WTC11 (cell line): ENCODE measurements at regions not wholly inside any gene's neighbourhood (a gene's known extent, or its start where the extent isn't known, plus 50 kb on each side); places are given as distances from the start of the nearest gene placed in this dataset.

Source experiments
- ATAC-seq: fragments of 200-7000 bp; cut with Tn5 transposase; 2 replicates; pipeline ENCODE4 v1.10.0; 2021; ENCODE audit warnings: mild to moderate bottlenecking, moderate library complexity
- CTCF ChIA-PET: fragments of 300-600 bp; sonication (Branson Sonifier 250); formaldehyde crosslinking; loops from one replicate; lab custom pipeline; 2021; ENCODE audit warnings: antibody characterized with exemption; lab: Charles Lee
- POLR2A ChIA-PET: fragments of 350-600 bp; sonication (Branson Sonifier 250); formaldehyde crosslinking; loops from one replicate; lab custom pipeline; 2021; ENCODE audit warnings: antibody characterized with exemption; lab: Charles Lee
- DNase-seq: peaks from one replicate; pipeline ENCODE4 v3.0.0; 2021; ENCODE audit warnings: low spot score
- H3K27ac Mint-ChIP-seq: 2 replicates; pipeline ENCODE4 v1.8.0; 2021; ENCODE audit warnings: mixed read lengths
- H3K27me3 Mint-ChIP-seq: 2 replicates; pipeline ENCODE4 v1.8.0; 2021; ENCODE audit warnings: low read depth, mild to moderate bottlenecking, moderate library complexity, mixed read lengths
- H3K36me3 Mint-ChIP-seq: 2 replicates; pipeline ENCODE4 v1.8.0; 2021; ENCODE audit warnings: mixed read lengths
- H3K4me1 Mint-ChIP-seq: 2 replicates; pipeline ENCODE4 v1.8.0; 2022; ENCODE audit warnings: mixed read lengths
- H3K4me3 Mint-ChIP-seq: 2 replicates; pipeline ENCODE4 v1.8.0; 2021; ENCODE audit warnings: mild to moderate bottlenecking, moderate library complexity, mixed read lengths
- H3K9me3 Mint-ChIP-seq: 2 replicates; pipeline ENCODE4 v1.8.0; 2021; ENCODE audit warnings: mixed read lengths
- ATF3 ChIP-seq: sonication (generic); formaldehyde crosslinking; conservative IDR thresholded peaks from 2 replicates; pipeline ENCODE4 v1.8.1; 2022; ENCODE audit warnings: mild to moderate bottlenecking, missing genetic modification reagents
- CTCF ChIP-seq: fragments of 200-600 bp; IDR thresholded peaks from 2 replicates; pipeline ENCODE4 v1.8.0; 2022; ENCODE audit warnings: antibody characterized with exemption
- ESRRA ChIP-seq: sonication (generic); formaldehyde crosslinking; IDR thresholded peaks from 2 replicates; pipeline ENCODE4 v1.8.1; 2022; ENCODE audit warnings: mild to moderate bottlenecking, missing genetic modification reagents, borderline replicate concordance
- HMGA2 ChIP-seq: fragments of 250-450 bp; sonication (Bioruptor Pico); IDR thresholded peaks from 2 replicates; pipeline ENCODE4 v1.4.0; 2021; ENCODE audit warnings: mild to moderate bottlenecking, moderate library complexity
- HMGXB4 ChIP-seq: sonication (generic); formaldehyde crosslinking; IDR thresholded peaks from 2 replicates; pipeline ENCODE4 v1.8.1; 2023; ENCODE audit warnings: mild to moderate bottlenecking, moderate library complexity, missing genetic modification reagents
- JAZF1 ChIP-seq: fragments of 250-450 bp; sonication (Bioruptor Pico); IDR thresholded peaks from 2 replicates; pipeline ENCODE4 v1.9.0; 2021; ENCODE audit warnings: moderate library complexity, mild to moderate bottlenecking, inconsistent platforms
- MAX ChIP-seq: sonication (generic); formaldehyde crosslinking; IDR thresholded peaks from 2 replicates; pipeline ENCODE4 v1.8.0; 2022; ENCODE audit warnings: mild to moderate bottlenecking, missing genetic modification reagents
- NFYB ChIP-seq: sonication (generic); formaldehyde crosslinking; conservative IDR thresholded peaks from 2 replicates; pipeline ENCODE4 v1.8.0; 2022; ENCODE audit warnings: low read depth, missing genetic modification reagents
- RELA ChIP-seq: sonication (generic); formaldehyde crosslinking; IDR thresholded peaks from 2 replicates; pipeline ENCODE4 v1.8.1; 2022; ENCODE audit warnings: missing genetic modification reagents, mild to moderate bottlenecking, borderline replicate concordance
- SMAD4 ChIP-seq: sonication (generic); formaldehyde crosslinking; IDR thresholded peaks from 2 replicates; pipeline ENCODE4 v1.8.0; 2022; ENCODE audit warnings: mild to moderate bottlenecking, missing genetic modification reagents
- SP1 ChIP-seq: sonication (generic); formaldehyde crosslinking; conservative IDR thresholded peaks from 2 replicates; pipeline ENCODE4 v1.8.1; 2022; ENCODE audit warnings: missing genetic modification reagents
- STAT6 ChIP-seq: sonication (generic); formaldehyde crosslinking; conservative IDR thresholded peaks from 2 replicates; pipeline ENCODE4 v1.8.1; 2023; ENCODE audit warnings: mild to moderate bottlenecking, low read depth, missing genetic modification reagents, moderate library complexity
- ZNF121 ChIP-seq: sonication (generic); formaldehyde crosslinking; IDR thresholded peaks from 2 replicates; pipeline ENCODE4 v1.8.0; 2023; ENCODE audit warnings: missing genetic modification reagents
- ZNF138 ChIP-seq: sonication (generic); formaldehyde crosslinking; conservative IDR thresholded peaks from 2 replicates; pipeline ENCODE4 v1.8.1; 2022; ENCODE audit warnings: mild to moderate bottlenecking, moderate library complexity, missing genetic modification reagents
- ZNF396 ChIP-seq: fragments of 250-450 bp; sonication (Bioruptor Pico); IDR thresholded peaks from 2 replicates; pipeline ENCODE4 v1.8.0; 2021; ENCODE audit warnings: mild to moderate bottlenecking, moderate library complexity, borderline replicate concordance
- ZNF532 ChIP-seq: fragments of 250-450 bp; sonication (Bioruptor Pico); IDR thresholded peaks from 2 replicates; pipeline ENCODE4 v1.9.0; 2021; ENCODE audit warnings: mild to moderate bottlenecking, borderline replicate concordance
- ZNF671 ChIP-seq: fragments of 250-450 bp; sonication (Bioruptor Pico); IDR thresholded peaks from 2 replicates; pipeline ENCODE4 v1.8.0; 2021; ENCODE audit warnings: mild to moderate bottlenecking
- TF ChIP-seq, protein P1 (sequence below): sonication (generic); formaldehyde crosslinking; IDR thresholded peaks from 2 replicates; pipeline ENCODE4 v1.8.0; 2022; ENCODE audit warnings: mild to moderate bottlenecking, missing genetic modification reagents
- TF ChIP-seq, protein P2 (sequence below): fragments of 250-450 bp; sonication (Bioruptor Pico); IDR thresholded peaks from 2 replicates; pipeline ENCODE4 v2.1.2; 2022; ENCODE audit warnings: mild to moderate bottlenecking, moderate library complexity

- TF ChIP-seq CTCF (no peak), STAT6 (CRISPR knock-in tag) (no peak), HMGA2 (CRISPR knock-in tag) (no peak), SMAD4 (no peak), ATF3 (CRISPR knock-in tag) (no peak)
Observed at GRCh38 chr16:54438469-54438868, 151.9 kb upstream of the IRX3 start (continued).

DNA sequence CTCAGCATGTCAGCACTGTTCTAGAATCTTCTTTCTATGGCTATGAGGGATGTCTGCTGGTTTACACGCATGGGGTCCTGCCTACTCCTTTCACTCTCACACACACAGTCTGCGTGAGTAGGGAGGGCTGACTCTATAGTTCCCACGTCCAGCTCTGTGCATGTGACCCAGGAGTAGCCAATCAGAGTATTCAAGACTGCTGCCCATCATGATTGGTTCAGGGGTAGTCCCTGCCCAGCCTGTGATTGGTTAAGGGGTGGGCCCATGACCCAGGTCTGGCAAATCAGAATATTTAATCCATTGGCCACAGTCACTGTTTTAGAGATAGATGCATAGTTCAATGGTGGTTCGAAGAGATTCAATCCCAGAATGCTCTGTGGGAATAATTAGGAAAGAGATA, 151.3 kb upstream of the IRX3 start:
- H3K9me3 Mint-ChIP-seq, result peaks cover 23% of the 10 kb centered on the region
- H3K4me3 Mint-ChIP-seq, result no peak overlapping the region
- DNase-seq, result no peak
- CTCF ChIA-PET, result no interaction called here
- no peak overlapping the region for H3K27ac Mint-ChIP-seq
- POLR2A ChIA-PET, result no interaction called here
- no peaks in the 10 kb centered on the region for H3K4me1 Mint-ChIP-seq
- ATAC-seq, result no peak
- peak; percentile 34; the same call in 1 of the 2 replicates for TF ChIP-seq NFYB (CRISPR knock-in tag)
- no peak for TF ChIP-seq ZNF532 (CRISPR knock-in tag)
- no peak for TF ChIP-seq MAX (CRISPR knock-in tag)
- H3K36me3 Mint-ChIP-seq, result no peaks in the 10 kb centered on the region
- peaks cover 4% of the 10 kb centered on the region for H3K27me3 Mint-ChIP-seq

DNA sequence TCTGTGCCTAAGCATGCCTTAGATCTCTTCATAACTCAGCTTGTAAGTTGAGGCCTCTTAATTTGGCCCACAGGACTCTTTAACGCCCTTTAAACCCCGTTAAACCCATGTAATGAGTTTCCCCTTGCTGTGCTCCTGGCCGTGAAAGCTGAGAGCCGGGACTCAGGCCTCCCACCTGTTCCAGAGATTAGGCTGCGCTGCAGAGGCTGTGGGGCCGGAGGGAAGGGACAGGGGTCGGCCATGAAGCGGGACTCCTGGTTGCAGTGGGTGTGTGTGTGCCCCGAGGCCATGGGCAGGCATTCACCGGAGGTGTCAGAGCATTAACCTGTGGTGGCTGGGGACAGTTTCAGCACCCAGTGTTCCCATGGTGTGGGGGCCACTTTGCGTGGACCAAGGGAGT, 150.8 kb upstream of the IRX3 start:
- POLR2A ChIA-PET, result interaction anchor here (0.6 kb wide), 1 partner anchor 592 kb away, joined by 3 read pairs; no protein-coding TSS in a partner anchor
- TF ChIP-seq JAZF1 (CRISPR knock-in tag) (no peak), HMGXB4 (no peak), SP1 (CRISPR knock-in tag) (no peak), RELA (CRISPR knock-in tag) (no peak), ESRRA (CRISPR knock-in tag) (no peak), ZNF671 (no peak), ZNF121 (CRISPR knock-in tag) (no peak), ZNF138 (no peak), ZNF396 (no peak)
- TF ChIP-seq, protein P1, sequence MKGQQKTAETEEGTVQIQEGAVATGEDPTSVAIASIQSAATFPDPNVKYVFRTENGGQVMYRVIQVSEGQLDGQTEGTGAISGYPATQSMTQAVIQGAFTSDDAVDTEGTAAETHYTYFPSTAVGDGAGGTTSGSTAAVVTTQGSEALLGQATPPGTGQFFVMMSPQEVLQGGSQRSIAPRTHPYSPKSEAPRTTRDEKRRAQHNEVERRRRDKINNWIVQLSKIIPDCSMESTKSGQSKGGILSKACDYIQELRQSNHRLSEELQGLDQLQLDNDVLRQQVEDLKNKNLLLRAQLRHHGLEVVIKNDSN (CRISPR knock-in tag), result no peak
- TF ChIP-seq, protein P2, sequence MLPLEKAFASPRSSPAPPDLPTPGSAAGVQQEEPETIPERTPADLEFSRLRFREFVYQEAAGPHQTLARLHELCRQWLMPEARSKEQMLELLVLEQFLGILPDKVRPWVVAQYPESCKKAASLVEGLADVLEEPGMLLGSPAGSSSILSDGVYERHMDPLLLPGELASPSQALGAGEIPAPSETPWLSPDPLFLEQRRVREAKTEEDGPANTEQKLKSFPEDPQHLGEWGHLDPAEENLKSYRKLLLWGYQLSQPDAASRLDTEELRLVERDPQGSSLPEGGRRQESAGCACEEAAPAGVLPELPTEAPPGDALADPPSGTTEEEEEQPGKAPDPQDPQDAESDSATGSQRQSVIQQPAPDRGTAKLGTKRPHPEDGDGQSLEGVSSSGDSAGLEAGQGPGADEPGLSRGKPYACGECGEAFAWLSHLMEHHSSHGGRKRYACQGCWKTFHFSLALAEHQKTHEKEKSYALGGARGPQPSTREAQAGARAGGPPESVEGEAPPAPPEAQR, result no peak

More for the DNA sequence above, 150.8 kb upstream of the IRX3 start:
- DNase-seq (no peak), ATAC-seq (no peak)
- CTCF ChIA-PET, result no interaction called here
- Mint-ChIP-seq H3K27ac (no peak overlapping the region), H3K9me3 (peaks cover 18% of the 10 kb centered on the region), H3K36me3 (no peaks in the 10 kb centered on the region), H3K4me1 (no peaks in the 10 kb centered on the region), H3K27me3 (peaks cover 4% of the 10 kb centered on the region; the same call in 1 of the 2 replicates), H3K4me3 (no peak overlapping the region)
